Neural progenitor cell (in vitro differentiated cells): ENCODE measurements at regions not wholly inside any gene's neighbourhood (a gene's known extent, or its start where the extent isn't known, plus 50 kb on each side); places are given as distances from the start of the nearest gene placed in this dataset.

Experiments used
- DNase-seq: peaks from one replicate; pipeline ENCODE4 v3.0.0-alpha.2; 2016; ENCODE audit warnings: low spot score
- H2AFZ ChIP-seq: fragments of 200-600 bp; sonication (generic); replicated peaks from 2 replicates; pipeline ENCODE4 v1.6.1; 2016; ENCODE audit warnings: antibody characterized with exemption
- H3F3A ChIP-seq: fragments of 200-600 bp; sonication (generic); 2 replicates; pipeline ENCODE4 v1.6.1; 2016; ENCODE audit warnings: antibody characterized with exemption, low read depth
- H3K27ac ChIP-seq: fragments of 200-600 bp; sonication (generic); 2 replicates; pipeline ENCODE4 v1.5.1; 2016; ENCODE audit warnings: mild to moderate bottlenecking
- H3K27me3 ChIP-seq: fragments of 200-600 bp; sonication (generic); 2 replicates; pipeline ENCODE4 v1.6.1; 2016; ENCODE audit warnings: mild to moderate bottlenecking, moderate library complexity
- H3K36me3 ChIP-seq: fragments of 200-600 bp; sonication (generic); 2 replicates; pipeline ENCODE4 v1.5.1; 2016
- H3K4me1 ChIP-seq: fragments of 200-600 bp; sonication (generic); 2 replicates; pipeline ENCODE4 v1.6.1; 2016; ENCODE audit warnings: mixed run types
- H3K4me2 ChIP-seq: fragments of 200-600 bp; sonication (generic); 2 replicates; pipeline ENCODE4 v1.6.1; 2016
- H3K4me3 ChIP-seq: fragments of 200-600 bp; sonication (generic); 2 replicates; pipeline ENCODE4 v1.5.1; 2016
- H3K79me2 ChIP-seq: fragments of 200-600 bp; sonication (generic); 2 replicates; pipeline ENCODE4 v1.6.1; 2016; ENCODE audit warnings: low read depth
- H3K9ac ChIP-seq: fragments of 200-600 bp; sonication (generic); 2 replicates; pipeline ENCODE4 v1.6.1; 2016
- H3K9me3 ChIP-seq: fragments of 200-600 bp; sonication (generic); 2 replicates; pipeline ENCODE4 v1.5.1; 2016; ENCODE audit warnings: low read depth
- H4K20me1 ChIP-seq: fragments of 200-600 bp; sonication (generic); 2 replicates; pipeline ENCODE4 v1.6.1; 2016; ENCODE audit warnings: low read depth
- H3K27ac Mint-ChIP-seq: 3 replicates; pipeline ENCODE4 v1.8.0; 2021; ENCODE audit warnings: mixed read lengths
- H3K27me3 Mint-ChIP-seq: 2 replicates; pipeline ENCODE4 v1.8.0; 2022; ENCODE audit warnings: low read depth, mild to moderate bottlenecking, inconsistent platforms, moderate library complexity, mixed read lengths; ENCODE audit not compliant: insufficient read depth
- H3K36me3 Mint-ChIP-seq: 3 replicates; pipeline ENCODE4 v1.8.0; 2021; ENCODE audit warnings: mixed read lengths
- H3K4me1 Mint-ChIP-seq: 3 replicates; pipeline ENCODE4 v1.8.0; 2021; ENCODE audit warnings: mixed read lengths
- H3K4me3 Mint-ChIP-seq: 3 replicates; pipeline ENCODE4 v1.8.0; 2021; ENCODE audit warnings: mild to moderate bottlenecking, moderate library complexity, mixed read lengths
- H3K9me3 Mint-ChIP-seq: 3 replicates; pipeline ENCODE4 v1.8.0; 2020; ENCODE audit warnings: mixed read lengths
- EZH2 ChIP-seq: fragments of 200-600 bp; sonication (generic); IDR thresholded peaks from 2 replicates; pipeline ENCODE4 v1.6.1; 2017; ENCODE audit warnings: antibody characterized with exemption, mild to moderate bottlenecking, moderate library complexity
- EZH2phosphoT487 ChIP-seq: fragments of 200-600 bp; sonication (generic); IDR thresholded peaks from 2 replicates; pipeline ENCODE4 v1.6.1; 2017; ENCODE audit warnings: antibody characterized with exemption
- TF ChIP-seq, protein P1 (sequence below): fragments of 200-600 bp; sonication (generic); IDR thresholded peaks from 2 replicates; pipeline ENCODE4 v1.5.1; 2017; ENCODE audit warnings: antibody characterized with exemption, mild to moderate bottlenecking

DNA sequence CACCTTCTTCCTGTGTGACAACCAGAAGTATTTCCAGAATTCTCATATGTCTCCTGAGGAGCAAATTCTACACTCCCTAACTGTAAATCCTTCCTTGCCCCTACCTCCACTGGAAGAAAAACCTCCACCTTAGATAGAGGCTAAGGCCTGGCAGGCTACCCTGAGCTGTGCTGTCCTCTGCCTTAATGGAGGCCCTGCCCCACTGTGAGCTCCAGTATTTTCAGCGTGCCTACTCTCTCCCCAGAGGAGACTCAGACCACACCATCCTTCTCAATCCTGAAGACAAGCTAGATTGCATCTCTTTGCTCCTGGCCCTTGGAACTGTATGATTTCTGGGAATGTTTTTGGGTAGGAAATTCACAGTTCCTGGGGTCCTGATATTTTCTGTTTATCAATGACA lies 110.0 kb upstream of the OBI1 start:
- no peak overlapping the region for H3K4me3 Mint-ChIP-seq
- no peak overlapping the region for H2AFZ ChIP-seq

GRCh38 chr13:78764665-78765064 lies 105.7 kb upstream of the OBI1 start:
- Histone ChIP-seq H3K79me2 (no peaks in the 10 kb centered on the region), H3K4me2 (no peak overlapping the region), H3K9me3 (no peaks in the 10 kb centered on the region), H2AFZ (no peak overlapping the region), H3K9ac (no peak overlapping the region), H3K4me1 (peaks cover 4% of the 10 kb centered on the region), H3K4me3 (no peak overlapping the region), H3K27ac (no peak overlapping the region), H3F3A (no peaks in the 10 kb centered on the region), H4K20me1 (no peaks in the 10 kb centered on the region), H3K27me3 (no peaks in the 10 kb centered on the region), H3K36me3 (no peaks in the 10 kb centered on the region)
- Mint-ChIP-seq H3K4me1 (peaks cover 4% of the 10 kb centered on the region), H3K4me3 (no peak overlapping the region), H3K27ac (no peak overlapping the region), H3K27me3 (peaks cover 2% of the 10 kb centered on the region), H3K9me3 (no peaks in the 10 kb centered on the region), H3K36me3 (no peaks in the 10 kb centered on the region)
- TF ChIP-seq, protein P1, sequence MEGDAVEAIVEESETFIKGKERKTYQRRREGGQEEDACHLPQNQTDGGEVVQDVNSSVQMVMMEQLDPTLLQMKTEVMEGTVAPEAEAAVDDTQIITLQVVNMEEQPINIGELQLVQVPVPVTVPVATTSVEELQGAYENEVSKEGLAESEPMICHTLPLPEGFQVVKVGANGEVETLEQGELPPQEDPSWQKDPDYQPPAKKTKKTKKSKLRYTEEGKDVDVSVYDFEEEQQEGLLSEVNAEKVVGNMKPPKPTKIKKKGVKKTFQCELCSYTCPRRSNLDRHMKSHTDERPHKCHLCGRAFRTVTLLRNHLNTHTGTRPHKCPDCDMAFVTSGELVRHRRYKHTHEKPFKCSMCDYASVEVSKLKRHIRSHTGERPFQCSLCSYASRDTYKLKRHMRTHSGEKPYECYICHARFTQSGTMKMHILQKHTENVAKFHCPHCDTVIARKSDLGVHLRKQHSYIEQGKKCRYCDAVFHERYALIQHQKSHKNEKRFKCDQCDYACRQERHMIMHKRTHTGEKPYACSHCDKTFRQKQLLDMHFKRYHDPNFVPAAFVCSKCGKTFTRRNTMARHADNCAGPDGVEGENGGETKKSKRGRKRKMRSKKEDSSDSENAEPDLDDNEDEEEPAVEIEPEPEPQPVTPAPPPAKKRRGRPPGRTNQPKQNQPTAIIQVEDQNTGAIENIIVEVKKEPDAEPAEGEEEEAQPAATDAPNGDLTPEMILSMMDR: peak; percentile 44
- TF ChIP-seq EZH2: no peak
- DNase-seq: peak; percentile 26

More for the DNA sequence above, 110.0 kb upstream of the OBI1 start:
- H3K4me1 ChIP-seq: peaks cover 8% of the 10 kb centered on the region
- Mint-ChIP-seq H3K36me3 (no peaks in the 10 kb centered on the region), H3K9me3 (no peaks in the 10 kb centered on the region), H3K4me1 (no peaks in the 10 kb centered on the region), H3K27me3 (no peaks in the 10 kb centered on the region), H3K27ac (no peak overlapping the region)
- no peaks in the 10 kb centered on the region for H3F3A ChIP-seq
- no peak for DNase-seq
- no peaks in the 10 kb centered on the region for H3K36me3 ChIP-seq
- no peaks in the 10 kb centered on the region for H3K27me3 ChIP-seq
- TF ChIP-seq EZH2phosphoT487 (no peak), EZH2 (no peak)
- TF ChIP-seq, protein P1: no peak
- no peak overlapping the region for H3K4me3 ChIP-seq
- no peak overlapping the region for H3K4me2 ChIP-seq
- H3K27ac ChIP-seq: no peak overlapping the region
- no peaks in the 10 kb centered on the region for H3K9me3 ChIP-seq
- no peaks in the 10 kb centered on the region for H3K79me2 ChIP-seq
- H4K20me1 ChIP-seq: no peaks in the 10 kb centered on the region
- no peak overlapping the region for H3K9ac ChIP-seq

DNA sequence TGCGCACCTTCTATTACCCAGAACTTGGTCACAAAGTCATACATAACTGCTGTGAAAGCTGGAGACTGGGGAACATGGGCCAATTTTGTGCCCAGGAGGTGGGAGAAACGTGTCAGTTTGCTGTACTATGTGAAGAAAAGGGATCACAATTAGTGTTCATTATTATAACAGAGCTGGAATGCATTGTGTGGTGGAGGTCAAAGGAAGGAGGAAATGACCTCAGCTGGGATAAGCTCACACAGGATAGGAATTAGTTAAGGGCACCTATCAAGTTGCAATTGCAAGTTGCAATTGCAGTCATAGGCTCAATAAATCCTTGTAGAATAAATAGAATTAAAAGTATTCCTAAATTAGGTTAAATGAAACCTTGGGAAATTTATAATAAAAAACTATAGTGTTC lies 103.9 kb upstream of the OBI1 start:
- Histone ChIP-seq H3K9me3 (no peaks in the 10 kb centered on the region), H3K36me3 (no peaks in the 10 kb centered on the region), H3F3A (no peaks in the 10 kb centered on the region), H3K27me3 (no peaks in the 10 kb centered on the region), H3K4me1 (peaks cover 4% of the 10 kb centered on the region), H3K79me2 (no peaks in the 10 kb centered on the region), H2AFZ (no peak overlapping the region), H3K4me2 (no peak overlapping the region), H3K9ac (no peak overlapping the region), H4K20me1 (no peaks in the 10 kb centered on the region), H3K4me3 (no peak overlapping the region), H3K27ac (no peak overlapping the region)
- TF ChIP-seq EZH2phosphoT487 (no peak), EZH2 (no peak)
- TF ChIP-seq, protein P1: no peak
- no peak for DNase-seq
- Mint-ChIP-seq H3K36me3 (no peaks in the 10 kb centered on the region), H3K9me3 (no peaks in the 10 kb centered on the region), H3K4me3 (no peak overlapping the region), H3K4me1 (peaks cover 4% of the 10 kb centered on the region), H3K27me3 (peaks cover 2% of the 10 kb centered on the region), H3K27ac (no peak overlapping the region)

GRCh38 chr13:78759704-78760103 lies 100.7 kb upstream of the OBI1 start:
- no peak for DNase-seq
- no peak overlapping the region for H3K4me3 ChIP-seq
- Mint-ChIP-seq H3K27me3 (peaks cover 2% of the 10 kb centered on the region), H3K36me3 (no peaks in the 10 kb centered on the region), H3K4me3 (no peak overlapping the region), H3K9me3 (no peaks in the 10 kb centered on the region), H3K27ac (no peak overlapping the region), H3K4me1 (peaks cover 4% of the 10 kb centered on the region)
- H3K79me2 ChIP-seq: no peaks in the 10 kb centered on the region
- H3K27me3 ChIP-seq: no peaks in the 10 kb centered on the region
- H3K9ac ChIP-seq: no peak overlapping the region
- H3K36me3 ChIP-seq: no peaks in the 10 kb centered on the region
- no peaks in the 10 kb centered on the region for H3F3A ChIP-seq
- TF ChIP-seq, protein P1: no peak
- TF ChIP-seq EZH2phosphoT487: no peak
- no peak for TF ChIP-seq EZH2
- H3K27ac ChIP-seq: no peak overlapping the region
- H4K20me1 ChIP-seq: no peaks in the 10 kb centered on the region
- H3K4me2 ChIP-seq: no peak overlapping the region
- no peaks in the 10 kb centered on the region for H3K9me3 ChIP-seq
- H2AFZ ChIP-seq: no peak overlapping the region
- H3K4me1 ChIP-seq: peaks cover 4% of the 10 kb centered on the region
